Colon (tissue), 2 donors: ENCODE measurements at regions not wholly inside any gene's neighbourhood (a gene's known extent, or its start where the extent isn't known, plus 50 kb on each side); places are given as distances from the start of the nearest gene placed in this dataset.
"Not testable (repeated sequence)": the region's sequence is repeated elsewhere in the genome, so short reads cannot be mapped to it uniquely, and the experiment has no call there.

Source experiments
- FAIRE-seq: peaks from 2 replicates; lab custom pipeline; 2012; peaks lifted over from hg19 to GRCh38; lab: Jason Lieb, UNC
- donor health status: control.
- donor health status: control.

DNA sequence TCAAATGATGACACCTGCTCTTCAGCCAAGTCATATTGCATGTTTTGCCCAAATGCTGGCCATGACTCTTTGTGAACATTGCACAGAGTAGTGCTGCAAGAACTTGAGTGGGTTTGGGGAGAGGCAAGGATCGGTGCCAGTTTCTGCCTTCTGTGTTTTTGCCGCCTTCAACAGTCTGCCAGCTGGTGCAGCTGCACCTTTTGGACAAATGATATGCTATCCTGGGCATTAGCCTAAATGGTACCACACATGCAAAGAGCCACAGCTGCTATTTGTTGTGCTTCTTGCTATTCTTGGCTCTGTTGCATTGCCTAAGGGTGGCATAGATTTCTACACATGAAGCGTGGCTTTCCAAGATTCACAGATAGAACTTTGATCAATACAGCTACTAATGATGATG, 189.0 kb upstream of the CCN2 start:
- no peak for FAIRE-seq

DNA sequence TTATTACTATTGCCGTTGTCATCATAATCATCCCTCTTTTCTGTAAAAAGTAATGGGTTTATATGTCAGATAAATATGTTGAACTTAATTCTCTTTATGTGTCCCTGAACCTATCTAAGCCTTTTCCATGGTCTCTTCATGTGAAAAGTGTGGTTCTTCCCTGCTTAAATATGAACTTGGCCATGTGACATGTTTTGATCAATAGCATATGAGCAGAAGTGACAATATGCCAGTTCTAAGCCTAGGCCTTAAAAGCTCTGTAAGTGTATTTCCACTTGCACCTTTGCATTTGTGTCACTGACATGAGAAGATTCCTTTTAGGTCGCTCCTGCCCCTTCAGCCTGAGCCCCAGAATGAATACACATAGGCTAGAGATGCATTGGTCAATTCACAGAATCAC, 188.4 kb upstream of the CCN2 start:
- no peak for FAIRE-seq

DNA sequence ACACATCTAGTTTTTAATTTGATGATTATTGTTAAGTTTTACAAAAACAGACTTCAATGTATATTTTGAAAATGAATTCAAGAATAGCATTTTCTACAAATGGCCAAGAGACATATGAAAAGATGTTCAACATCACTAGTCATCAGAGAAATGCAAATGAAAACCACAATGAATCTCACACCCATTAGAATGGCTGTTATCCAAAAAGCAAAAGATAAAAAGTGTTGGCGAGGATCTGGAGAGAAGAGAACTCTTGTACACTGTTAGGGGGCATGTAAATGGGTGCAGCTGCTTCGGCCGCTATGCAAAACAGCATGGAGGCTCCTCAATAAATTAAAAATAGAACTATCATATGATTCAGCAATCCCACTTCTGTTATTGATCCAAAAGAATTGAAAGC, 185.8 kb upstream of the CCN2 start:
- FAIRE-seq: no peak

DNA sequence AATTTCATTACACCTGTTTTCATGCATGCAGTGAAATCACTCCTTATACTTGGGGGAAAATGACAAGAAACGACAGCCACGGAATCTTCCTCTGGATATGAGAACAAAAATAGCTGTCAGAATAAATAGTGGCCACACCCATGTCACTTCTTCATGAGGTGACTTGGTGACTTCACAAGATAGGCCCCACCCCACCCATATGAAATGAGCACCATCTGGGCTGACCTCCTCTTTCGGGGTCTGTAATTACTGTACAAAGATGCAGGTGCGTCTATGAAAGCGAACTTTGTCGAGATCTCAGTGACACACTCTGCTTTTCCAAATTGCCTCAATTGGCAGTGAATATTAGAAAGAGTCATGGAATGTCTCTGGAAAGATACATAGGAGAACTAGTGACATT, 184.2 kb upstream of the CCN2 start:
- FAIRE-seq: no peak

DNA sequence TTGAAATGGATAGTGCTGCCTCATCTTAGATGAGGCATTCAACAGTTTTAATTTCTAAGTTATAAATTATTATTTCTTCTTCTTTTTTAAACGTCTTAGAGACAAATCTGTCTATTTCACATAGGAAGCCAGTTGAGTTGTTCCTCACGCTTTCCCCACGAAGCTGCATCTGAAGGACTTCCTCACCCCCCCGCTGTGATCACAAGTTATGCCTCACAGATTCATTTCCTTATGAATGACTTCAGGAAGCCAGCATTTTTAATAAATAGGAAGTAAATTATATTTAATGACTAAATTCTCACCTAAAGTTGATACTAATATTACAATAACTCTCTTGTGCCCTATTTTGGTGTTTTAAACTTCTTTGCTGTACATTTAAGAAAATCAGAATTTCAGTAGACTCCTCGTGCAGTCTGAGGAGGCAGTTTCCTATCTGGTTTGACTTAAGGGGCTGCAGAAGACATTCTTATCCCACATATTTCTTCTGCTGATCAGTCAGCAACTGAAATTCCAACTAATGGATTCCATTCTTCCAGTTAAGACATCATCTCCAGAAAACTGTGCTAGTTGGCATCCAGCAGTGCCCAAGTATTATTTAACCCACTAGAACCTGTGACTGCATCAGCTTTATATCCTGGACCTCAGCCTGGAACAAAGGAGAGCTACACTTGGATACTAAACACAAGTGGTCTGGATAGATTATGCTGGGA, 182.7 kb upstream of the CCN2 start:
- FAIRE-seq: no peak

DNA sequence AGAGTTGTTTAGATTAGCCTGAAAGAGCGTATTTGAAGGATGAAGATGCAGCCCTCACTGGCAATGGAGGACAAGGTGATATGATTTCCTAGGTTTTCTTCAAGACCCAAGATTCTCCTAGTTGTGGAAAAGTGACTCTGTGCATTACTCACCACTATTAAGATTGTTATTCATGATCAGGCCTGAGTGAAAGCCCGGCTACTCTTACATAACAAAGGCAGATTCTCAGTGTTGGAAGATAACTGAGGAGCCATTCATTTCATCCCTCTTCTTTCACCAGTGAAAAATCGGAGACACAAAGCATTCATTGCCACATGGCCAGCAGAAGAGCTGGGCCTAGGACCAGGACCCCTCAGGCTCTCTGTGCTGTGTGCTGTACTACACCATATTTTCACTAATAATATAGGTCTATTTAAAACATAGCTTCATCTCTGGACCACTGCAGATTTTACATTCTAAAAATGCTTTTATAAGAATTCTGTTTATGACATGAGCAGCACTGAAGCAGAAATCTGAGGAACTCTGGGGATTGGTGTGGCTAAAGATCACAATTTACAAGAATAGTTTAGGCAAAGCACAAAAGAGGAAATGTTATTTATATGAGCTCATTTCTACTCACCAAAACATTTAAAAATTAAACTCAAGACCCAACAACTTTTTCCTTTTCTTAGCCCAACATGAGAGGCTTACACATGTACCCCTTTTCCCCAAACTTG, 181.9 kb upstream of the CCN2 start:
- no peak for FAIRE-seq

DNA sequence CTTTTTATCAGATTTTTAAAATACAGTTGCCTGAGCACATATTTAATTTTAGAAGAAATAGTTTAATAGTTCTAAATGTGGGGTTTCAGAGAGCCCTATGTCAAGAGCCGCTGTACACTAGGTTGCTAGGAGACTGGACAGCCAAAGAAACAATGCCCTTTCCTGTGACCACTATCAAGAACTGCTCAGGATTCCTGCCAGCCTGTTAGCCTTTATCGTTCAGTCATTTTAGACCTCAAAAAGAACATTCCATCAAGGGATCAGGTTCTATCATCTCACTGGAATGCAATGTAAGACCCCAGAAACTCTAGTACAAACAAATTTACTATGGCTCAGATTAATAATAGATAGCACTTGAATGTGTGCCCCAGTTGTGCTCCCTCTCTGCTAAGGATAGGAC, 181.2 kb upstream of the CCN2 start:
- FAIRE-seq: no peak

DNA sequence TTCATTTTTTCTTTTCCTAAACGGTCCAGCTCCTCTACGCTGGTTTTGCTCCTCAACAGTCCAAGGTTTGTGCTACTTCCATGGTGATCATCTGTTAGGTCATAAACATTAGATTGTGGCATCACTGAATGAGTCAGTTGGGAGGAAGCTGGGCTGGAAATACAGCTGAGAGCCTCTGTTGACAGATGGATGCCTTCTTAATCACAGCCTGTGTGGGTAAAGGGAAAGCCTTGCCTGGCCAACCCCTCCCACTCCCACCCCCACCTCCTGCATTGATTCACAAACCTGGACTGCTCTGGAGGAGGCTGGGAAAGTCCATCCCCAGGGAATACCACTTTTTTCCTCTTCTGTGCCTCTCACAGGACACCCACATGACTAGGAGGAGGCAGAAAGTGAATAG, 180.6 kb upstream of the CCN2 start:
- FAIRE-seq: no peak

DNA sequence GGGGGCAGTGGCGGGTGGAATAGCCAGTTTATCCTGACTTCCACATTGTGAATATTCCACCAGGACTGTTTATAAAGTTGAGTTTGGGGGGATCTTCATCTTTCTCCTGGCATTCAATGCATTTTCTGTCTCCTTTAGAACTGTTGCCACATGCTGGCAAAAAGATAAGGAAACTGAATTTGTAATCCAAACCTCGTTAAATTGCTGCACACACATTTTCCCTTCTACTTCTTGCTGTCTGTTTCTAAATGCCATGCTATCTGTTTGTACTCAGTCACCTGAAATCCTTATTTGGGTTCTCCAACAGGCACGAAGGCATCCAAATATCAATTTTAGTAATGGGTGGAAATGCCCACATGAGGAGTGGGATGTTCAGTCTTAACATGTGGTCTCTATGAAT, 180.2 kb upstream of the CCN2 start:
- no peak for FAIRE-seq

DNA sequence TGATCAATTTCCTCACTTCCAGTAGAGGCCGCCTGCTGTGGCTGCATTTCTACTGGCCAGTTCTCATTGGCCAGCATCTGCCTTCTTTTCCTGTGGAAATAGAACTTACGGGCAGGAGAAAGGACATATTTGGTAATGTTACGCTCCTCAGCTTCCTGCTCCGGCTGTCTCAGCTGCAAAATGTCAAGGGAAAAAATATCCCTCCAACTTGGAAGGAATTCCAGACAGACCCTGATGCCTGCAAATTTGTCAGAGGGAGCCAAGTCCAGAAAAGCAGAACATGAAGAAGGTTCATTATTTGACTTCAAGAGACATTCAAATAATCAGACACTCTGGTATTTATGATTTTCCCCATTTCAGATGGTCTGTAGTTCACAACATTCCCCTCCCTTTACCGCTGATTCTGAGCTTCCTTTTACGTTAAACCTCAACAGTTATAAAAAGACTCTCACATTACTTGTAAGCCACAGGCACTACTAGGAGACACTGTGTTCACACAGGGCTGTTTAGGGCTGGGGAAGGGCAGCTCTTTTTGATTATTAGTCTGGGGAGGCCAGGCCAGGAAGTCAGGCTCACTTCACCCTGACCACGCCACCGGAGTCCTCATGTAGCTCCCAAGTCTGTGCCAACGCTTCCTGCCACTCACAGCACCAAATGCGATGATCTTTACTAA, 179.6 kb upstream of the CCN2 start:
- no peak for FAIRE-seq

DNA sequence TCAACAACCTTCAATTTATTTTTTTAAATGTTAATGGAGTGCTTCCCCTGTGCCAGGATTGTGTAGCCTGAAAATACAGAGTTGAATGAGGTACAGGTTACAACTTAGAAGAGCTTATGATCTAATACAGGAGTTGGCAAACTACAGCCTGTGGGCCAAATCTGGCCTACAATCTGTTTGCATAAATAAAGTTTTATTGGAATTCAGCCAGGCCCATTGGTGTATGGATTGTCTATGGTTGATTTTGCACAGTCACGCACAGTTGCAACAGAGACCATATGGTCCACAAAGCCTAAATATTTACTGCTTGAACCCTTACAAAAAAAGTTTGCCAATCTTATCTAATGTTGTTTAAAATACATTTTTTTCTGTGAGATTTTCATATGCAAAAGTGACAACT, 177.3 kb upstream of the CCN2 start:
- FAIRE-seq: no peak

DNA sequence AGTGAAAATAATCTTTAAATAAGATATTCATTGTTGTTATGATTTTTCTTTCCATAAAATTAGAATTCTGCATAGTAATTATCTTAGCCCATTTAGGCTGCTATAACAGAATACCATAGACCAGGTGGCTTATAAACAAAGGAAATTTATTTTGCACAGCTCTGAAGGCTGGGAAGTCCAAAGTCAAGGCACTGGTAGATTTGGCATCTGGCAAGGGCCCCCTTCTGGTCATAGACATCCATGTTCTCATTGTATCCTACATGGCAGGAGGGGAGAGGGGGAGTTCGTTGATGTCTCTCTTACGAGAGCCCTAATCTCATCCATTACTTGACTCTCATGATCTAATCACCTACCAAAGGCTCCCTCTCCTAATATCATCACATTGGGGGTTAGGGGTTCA, 175.0 kb upstream of the CCN2 start:
- FAIRE-seq: no peak

DNA sequence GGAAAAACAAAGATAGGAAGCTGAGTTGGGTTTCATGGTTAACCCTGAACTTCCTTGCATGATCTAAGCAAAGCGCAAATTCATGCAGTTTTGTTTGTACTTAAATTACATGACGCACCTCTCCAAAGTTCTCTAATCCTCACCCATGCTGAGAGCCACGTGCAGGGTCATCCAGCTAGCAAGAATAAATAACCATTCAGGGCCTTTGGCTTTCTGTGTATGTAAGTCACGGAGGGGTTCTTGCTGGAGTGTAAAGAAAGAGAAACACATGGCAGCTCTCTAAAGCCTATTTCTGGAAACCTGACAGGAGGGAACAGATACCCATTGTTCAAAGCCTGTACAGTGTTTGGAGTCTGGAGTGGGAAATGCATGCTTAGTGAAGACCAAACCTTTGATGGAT, 171.7 kb upstream of the CCN2 start:
- FAIRE-seq: no peak

DNA sequence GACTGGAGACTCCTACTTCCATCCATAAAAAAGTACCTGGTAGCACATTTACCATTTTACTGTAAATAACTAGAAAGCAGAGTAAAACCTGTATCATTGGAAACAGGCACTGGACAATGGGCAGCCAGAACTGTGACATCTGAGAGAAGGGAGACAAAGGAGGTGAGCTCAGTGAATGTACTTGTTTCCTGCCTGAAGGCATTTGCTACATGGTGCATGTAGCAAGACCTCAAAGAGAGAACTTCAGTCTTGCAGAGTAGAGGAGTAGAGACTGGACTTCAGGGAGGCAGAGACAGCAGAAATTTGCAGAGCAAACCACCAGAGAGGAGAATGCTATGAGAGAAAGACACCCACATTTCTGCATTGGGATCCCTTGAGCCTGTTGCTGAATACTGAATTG, 171.0 kb upstream of the CCN2 start:
- FAIRE-seq: no peak

DNA sequence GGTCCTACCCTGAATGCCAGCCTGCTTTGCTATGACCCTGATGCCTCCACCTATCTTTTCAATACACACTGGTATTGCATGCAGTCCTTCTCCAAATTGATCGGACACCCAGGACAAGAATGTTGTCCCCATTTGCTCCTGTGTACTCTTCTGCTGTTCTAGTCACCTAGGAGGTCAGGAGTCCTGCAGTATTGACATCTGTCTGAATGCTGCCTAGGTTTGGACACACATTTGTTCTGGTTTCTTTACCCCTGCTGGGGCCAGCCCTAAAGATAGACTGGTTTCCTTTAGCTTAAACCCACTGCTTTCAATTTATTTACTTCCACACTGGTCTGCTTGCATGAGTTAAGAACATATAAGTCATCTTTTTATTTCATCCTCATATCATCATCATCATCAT, 167.0 kb upstream of the CCN2 start:
- no peak for FAIRE-seq

DNA sequence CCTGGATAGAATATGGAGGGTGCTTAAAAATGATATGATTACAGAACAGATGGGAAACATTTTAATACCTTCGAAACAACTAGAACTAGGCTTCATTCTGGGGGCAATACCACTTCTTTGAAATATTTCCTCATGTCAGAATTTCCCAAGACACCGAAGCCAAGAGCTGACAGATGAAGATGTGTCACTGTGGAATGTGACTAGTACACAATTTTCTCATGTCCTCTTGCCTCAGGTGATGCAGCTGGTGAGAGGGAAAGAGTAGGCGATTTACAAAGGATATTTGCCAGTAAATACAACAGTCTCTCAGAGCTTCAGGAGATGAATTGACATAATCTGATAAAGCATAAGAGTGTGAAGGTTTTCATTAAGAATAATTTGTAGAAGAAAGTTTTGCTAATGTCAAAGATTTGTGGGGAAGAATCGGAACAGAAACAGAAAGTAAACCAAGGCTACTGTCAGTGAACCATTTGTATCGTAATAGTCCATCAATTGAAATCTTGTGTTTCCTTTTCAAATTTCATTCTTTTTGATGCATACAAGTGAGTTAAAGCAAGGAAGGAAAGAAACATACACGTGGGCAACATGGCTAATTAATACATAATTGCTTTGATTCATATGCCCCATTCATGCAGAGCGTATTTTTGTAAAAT, 164.7 kb upstream of the CCN2 start:
- no peak for FAIRE-seq

DNA sequence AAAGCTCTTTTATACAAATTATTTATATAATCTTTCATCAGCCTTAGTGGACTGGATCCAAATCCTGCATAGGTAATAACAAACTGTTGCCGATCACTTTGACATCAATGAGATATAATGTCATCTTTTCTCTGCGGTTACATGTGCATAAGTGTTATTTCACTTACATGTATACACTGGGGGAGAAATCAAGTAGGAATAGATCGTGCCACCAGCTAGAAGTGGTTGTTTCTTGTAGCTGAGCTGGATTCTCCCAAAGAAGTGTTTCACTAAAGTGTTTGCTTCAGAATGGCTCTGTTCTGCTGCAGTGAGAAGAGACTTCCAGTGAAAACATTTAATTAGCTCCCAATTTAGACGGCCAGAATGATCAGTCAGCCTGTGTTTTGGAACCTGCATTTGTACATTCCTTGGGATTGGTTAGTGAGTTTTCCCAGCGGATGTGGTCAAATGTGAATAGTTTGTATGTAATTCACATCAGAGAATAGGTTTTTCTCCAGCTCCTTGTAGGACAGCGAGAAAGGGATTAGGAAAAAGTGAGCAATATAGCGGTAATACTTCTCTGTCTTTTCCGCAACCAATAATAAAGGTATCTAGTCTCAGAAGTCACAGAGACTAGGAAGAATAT, 163.1 kb upstream of the CCN2 start:
- FAIRE-seq: no peak

DNA sequence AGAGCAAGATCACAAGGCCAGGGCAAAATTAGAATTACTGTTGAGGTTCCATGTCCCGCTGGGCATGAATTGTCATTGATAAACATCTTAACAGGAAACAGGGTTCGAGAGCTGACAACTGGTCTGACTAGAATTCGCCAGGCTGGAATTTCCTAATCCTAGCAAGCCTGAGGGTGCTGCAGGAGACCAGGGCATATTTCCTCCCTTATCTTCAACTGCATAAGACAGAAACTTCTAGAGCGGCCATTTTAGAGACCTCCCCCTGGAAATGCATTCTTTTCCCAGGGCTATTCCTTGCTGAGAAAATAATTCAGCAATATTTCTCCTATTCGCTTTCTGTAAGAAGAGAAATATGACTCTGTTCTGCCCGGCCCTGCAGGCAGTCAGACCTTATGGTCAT, 158.6 kb upstream of the CCN2 start:
- not testable (repeated sequence) for FAIRE-seq

DNA sequence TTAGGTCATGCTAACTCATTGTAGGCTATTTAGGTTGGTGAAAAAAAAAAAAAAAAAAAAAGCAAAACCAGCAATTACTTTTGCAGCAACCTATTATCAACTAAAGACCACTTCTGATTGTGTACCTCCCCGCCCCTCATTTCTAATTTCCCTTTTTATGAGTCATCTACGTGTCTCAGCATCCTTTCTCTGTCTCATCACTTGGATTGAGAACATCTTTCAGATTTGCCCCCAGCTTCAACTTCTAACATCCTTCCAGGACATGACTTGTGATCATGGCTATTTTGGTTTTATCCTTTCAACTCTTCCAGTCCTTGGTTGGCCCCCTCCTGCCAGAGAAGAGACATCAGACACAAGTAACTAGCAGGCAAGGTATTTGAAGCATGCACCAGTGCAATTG, 156.7 kb upstream of the CCN2 start:
- FAIRE-seq: no peak

DNA sequence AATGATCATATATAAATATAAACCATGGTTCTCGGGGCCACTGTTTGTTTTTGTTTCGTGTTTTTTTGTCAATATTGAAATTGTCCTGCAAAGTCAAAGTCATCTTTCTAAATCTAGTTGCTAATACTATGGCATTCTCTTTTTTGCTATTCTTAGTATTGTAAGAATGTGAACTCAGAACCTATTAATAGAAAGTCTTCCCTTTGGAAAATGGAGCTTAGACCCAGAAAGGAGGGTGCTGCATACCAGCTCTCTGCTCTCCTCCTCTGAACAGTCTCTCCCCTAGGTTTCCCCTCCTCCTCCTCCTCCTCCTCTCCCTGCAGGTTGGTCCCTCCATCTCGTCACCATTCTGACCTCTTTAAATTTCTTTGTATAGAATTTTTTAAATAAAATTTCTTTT, 150.4 kb upstream of the CCN2 start:
- FAIRE-seq: no peak

DNA sequence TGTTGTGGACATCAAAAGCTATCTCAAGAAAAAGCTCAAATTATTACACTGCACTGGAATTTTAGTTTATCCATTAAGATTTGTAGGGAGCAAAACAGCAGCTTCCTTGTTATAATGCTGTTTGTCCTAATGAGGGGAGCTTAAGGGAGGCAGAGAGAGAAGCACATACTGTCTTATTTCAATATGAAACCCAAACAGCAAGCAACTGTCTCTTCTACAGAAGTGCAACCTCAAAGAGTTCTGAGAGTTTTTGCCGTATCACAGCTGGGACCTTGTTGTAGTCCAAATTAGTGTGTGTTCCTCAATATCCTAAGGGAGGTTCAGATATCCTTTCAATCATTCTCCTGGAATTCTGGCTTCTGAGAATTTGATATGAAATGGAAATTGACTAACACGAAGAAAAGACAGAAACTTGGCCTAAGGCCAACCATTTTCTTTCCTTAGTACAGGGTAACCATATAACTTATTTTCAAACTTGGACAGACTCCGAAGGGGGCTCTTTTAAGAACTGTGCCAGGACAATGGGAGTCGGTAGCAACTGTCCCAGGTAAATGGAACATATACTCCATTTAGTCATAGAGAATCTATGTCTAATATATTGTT, 149.3 kb upstream of the CCN2 start:
- no peak for FAIRE-seq

DNA sequence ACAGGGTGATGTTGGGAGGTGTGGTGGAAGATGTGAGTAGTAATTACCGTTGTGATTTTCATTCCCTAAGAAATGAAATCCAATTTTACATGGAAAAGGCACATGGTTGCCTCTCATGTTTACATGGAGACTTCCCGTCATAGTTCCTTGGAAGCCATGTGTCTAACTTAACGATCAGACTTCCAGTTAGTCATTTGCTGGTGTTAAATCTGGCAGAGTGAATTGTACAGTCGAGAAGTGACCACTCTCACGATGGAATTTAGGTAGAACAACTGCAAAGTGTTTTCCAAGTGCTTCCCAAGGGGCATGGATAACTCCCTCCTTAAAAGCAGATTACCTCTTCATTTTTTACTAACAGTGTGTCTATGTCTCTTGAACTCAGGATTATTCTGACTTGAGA, 145.8 kb upstream of the CCN2 start:
- no peak for FAIRE-seq
